Uterus (tissue), 2 donors: ENCODE measurements at regions not wholly inside any gene's neighbourhood (a gene's known extent, or its start where the extent isn't known, plus 50 kb on each side); places are given as distances from the start of the nearest gene placed in this dataset.

Experiments used
- POLR2A ChIP-seq, 2 donors: fragments of 450-650 bp; IDR thresholded peaks; one replicate each; pipeline ENCODE4 v1.6.1; 2016; ENCODE audit warnings: antibody characterized with exemption in 2 of 2, mild to moderate bottlenecking in 1 of 2, moderate library complexity in 1 of 2
- TF ChIP-seq, protein P1 (sequence below), 4 experiments: fragments of 200-600 bp in 2 of 4; fragments of 450-650 bp in 2 of 4; sonication (generic) in 2 of 4; IDR thresholded peaks; one replicate each; pipeline ENCODE4 v1.5.1; 2016 to 2019; ENCODE audit warnings: antibody characterized with exemption in 4 of 4, mild to moderate bottlenecking in 2 of 4, moderate library complexity in 1 of 4

DNA sequence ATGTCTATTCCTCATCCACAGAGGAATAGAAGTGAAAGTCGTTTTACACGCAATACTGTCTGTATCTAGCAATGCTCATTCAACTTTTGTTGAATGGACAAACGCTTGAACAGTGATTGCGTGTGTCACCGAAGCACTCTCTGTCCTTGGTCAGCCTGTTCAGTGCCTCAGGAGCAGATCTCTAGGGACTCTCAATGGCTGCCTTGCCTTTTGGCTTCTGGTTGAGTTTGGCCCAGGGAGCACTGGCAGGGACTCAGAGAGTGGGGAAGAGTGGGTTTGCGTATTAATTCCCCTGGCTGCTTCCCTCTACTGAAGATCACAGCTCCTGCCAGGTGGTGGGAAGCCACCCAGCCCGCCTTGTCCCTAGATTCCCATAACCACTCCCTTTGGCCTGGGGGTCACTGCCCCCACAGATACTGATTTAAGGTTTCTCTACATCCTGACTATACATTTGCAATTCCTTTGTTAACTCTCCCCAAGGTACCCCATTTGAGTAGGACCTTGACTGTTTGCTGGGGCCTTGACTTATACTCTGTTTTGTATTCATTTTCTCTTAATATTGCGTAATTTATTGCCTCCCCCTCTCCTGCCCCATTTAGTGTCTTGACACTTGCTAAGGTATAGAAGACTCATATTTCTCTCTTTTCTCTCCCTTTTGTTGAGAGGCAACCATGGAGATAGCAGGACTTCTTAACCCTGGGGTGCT, 61.7 kb upstream of the USP24 start:
- TF ChIP-seq, protein P1, sequence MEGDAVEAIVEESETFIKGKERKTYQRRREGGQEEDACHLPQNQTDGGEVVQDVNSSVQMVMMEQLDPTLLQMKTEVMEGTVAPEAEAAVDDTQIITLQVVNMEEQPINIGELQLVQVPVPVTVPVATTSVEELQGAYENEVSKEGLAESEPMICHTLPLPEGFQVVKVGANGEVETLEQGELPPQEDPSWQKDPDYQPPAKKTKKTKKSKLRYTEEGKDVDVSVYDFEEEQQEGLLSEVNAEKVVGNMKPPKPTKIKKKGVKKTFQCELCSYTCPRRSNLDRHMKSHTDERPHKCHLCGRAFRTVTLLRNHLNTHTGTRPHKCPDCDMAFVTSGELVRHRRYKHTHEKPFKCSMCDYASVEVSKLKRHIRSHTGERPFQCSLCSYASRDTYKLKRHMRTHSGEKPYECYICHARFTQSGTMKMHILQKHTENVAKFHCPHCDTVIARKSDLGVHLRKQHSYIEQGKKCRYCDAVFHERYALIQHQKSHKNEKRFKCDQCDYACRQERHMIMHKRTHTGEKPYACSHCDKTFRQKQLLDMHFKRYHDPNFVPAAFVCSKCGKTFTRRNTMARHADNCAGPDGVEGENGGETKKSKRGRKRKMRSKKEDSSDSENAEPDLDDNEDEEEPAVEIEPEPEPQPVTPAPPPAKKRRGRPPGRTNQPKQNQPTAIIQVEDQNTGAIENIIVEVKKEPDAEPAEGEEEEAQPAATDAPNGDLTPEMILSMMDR (IDR thresholded peaks at IDR 0.05), result no peak
- TF ChIP-seq POLR2A (IDR thresholded peaks at IDR 0.05), result no peak
